H9 (cell line): ENCODE measurements at regions not wholly inside any gene's neighbourhood (a gene's known extent, or its start where the extent isn't known, plus 50 kb on each side); places are given as distances from the start of the nearest gene placed in this dataset.

Experiments used
- DNase-seq: peaks from one replicate; pipeline ENCODE4 v3.0.0-alpha.2; 2017
- H2AFZ ChIP-seq: one replicate; pipeline ENCODE4 v1.6.1; 2013; ENCODE audit warnings: mild to moderate bottlenecking, low read length, control low read depth, moderate library complexity
- H2AK5ac ChIP-seq: 2 replicates; pipeline ENCODE4 v1.6.1; 2013; ENCODE audit warnings: low read length, control low read depth, mixed read lengths; ENCODE audit not compliant: insufficient read length
- H2BK120ac ChIP-seq: one replicate; pipeline ENCODE4 v1.6.1; 2013; ENCODE audit warnings: low read depth, mild to moderate bottlenecking, low read length, control low read depth, inconsistent platforms; ENCODE audit not compliant: poor library complexity, severe bottlenecking
- H2BK12ac ChIP-seq: 2 replicates; pipeline ENCODE4 v1.6.1; 2013; ENCODE audit warnings: low read length, control low read depth, mixed read lengths, low read depth; ENCODE audit not compliant: insufficient read length
- H2BK15ac ChIP-seq: 2 replicates; pipeline ENCODE4 v1.6.1; 2013; ENCODE audit warnings: low read depth, low read length, control low read depth
- H2BK20ac ChIP-seq: one replicate; pipeline ENCODE4 v1.6.1; 2013; ENCODE audit warnings: low read depth, mild to moderate bottlenecking, low read length, control low read depth, inconsistent platforms; ENCODE audit not compliant: poor library complexity, severe bottlenecking
- H2BK5ac ChIP-seq: 2 replicates; pipeline ENCODE4 v1.6.1; 2013; ENCODE audit warnings: low read length, control low read depth, mixed read lengths; ENCODE audit not compliant: insufficient read length
- H3K14ac ChIP-seq: 2 replicates; pipeline ENCODE4 v1.6.1; 2013; ENCODE audit warnings: low read length, control low read depth; ENCODE audit not compliant: insufficient read depth
- H3K18ac ChIP-seq: 2 replicates; pipeline ENCODE4 v1.6.1; 2013; ENCODE audit warnings: low read depth, mild to moderate bottlenecking, mixed read lengths, low read length, control low read depth; ENCODE audit not compliant: insufficient read length
- H3K23ac ChIP-seq: 2 replicates; pipeline ENCODE4 v1.6.1; 2013; ENCODE audit warnings: low read length, control low read depth, mixed read lengths, low read depth; ENCODE audit not compliant: insufficient read length
- H3K23me2 ChIP-seq: 2 replicates; pipeline ENCODE4 v1.6.1; 2013; ENCODE audit warnings: low read depth, mild to moderate bottlenecking, mixed read lengths, low read length, control low read depth; ENCODE audit not compliant: insufficient read length, poor library complexity, severe bottlenecking
- H3K27ac ChIP-seq: 2 replicates; pipeline ENCODE4 v1.5.1; 2013; ENCODE audit warnings: low read length, control low read depth, mixed read lengths, low read depth; ENCODE audit not compliant: insufficient read length
- H3K27me3 ChIP-seq: 2 replicates; pipeline ENCODE4 v1.6.1; 2013; ENCODE audit warnings: low read length, control low read depth, inconsistent platforms; ENCODE audit not compliant: insufficient read depth
- H3K4ac ChIP-seq: 2 replicates; pipeline ENCODE4 v1.6.1; 2013; ENCODE audit warnings: low read depth, mild to moderate bottlenecking, control low read depth, inconsistent platforms, low read length, moderate library complexity
- H3K4me1 ChIP-seq: 2 replicates; pipeline ENCODE4 v1.6.1; 2013; ENCODE audit warnings: low read length, control low read depth, inconsistent platforms; ENCODE audit not compliant: insufficient read depth
- H3K4me2 ChIP-seq: 2 replicates; pipeline ENCODE4 v1.6.1; 2013; ENCODE audit warnings: low read length, control low read depth, mixed read lengths; ENCODE audit not compliant: insufficient read length, insufficient read depth
- H3K56ac ChIP-seq: 2 replicates; pipeline ENCODE4 v1.6.1; 2013; ENCODE audit warnings: low read depth, mild to moderate bottlenecking, mixed read lengths, low read length, control low read depth; ENCODE audit not compliant: insufficient read length
- H3K79me1 ChIP-seq: 2 replicates; pipeline ENCODE4 v1.6.1; 2013; ENCODE audit warnings: low read depth, mild to moderate bottlenecking, moderate library complexity, low read length, control low read depth, inconsistent platforms; ENCODE audit not compliant: insufficient read depth, poor library complexity, severe bottlenecking
- H3K79me2 ChIP-seq: 2 replicates; pipeline ENCODE4 v1.6.1; 2013; ENCODE audit warnings: low read length, control low read depth, inconsistent platforms; ENCODE audit not compliant: insufficient read depth
- H3K9ac ChIP-seq: 2 replicates; pipeline ENCODE4 v1.6.1; 2013; ENCODE audit warnings: low read length, control low read depth, mixed read lengths; ENCODE audit not compliant: insufficient read length; ENCODE audit errors: extremely low read depth
- H3K9me3 ChIP-seq: one replicate; pipeline ENCODE4 v1.6.1; 2013; ENCODE audit warnings: low read depth, low read length, inconsistent platforms; ENCODE audit not compliant: control insufficient read depth
- H3T11ph ChIP-seq: one replicate; pipeline ENCODE4 v1.6.1; 2013; ENCODE audit warnings: mild to moderate bottlenecking, low read length, control low read depth, inconsistent platforms
- H4K20me1 ChIP-seq: one replicate; pipeline ENCODE4 v1.6.1; 2013; ENCODE audit not compliant: control insufficient read depth, insufficient read length, insufficient read depth
- H4K5ac ChIP-seq: 2 replicates; pipeline ENCODE4 v1.6.1; 2013; ENCODE audit warnings: low read depth, mild to moderate bottlenecking, mixed read lengths, low read length, control low read depth; ENCODE audit not compliant: insufficient read length
- H4K8ac ChIP-seq: replicated peaks from 2 replicates; pipeline ENCODE4 v1.6.1; 2013; ENCODE audit warnings: low read length, control low read depth, mixed read lengths, low read depth; ENCODE audit not compliant: insufficient read length
- H4K91ac ChIP-seq: 2 replicates; pipeline ENCODE4 v1.6.1; 2013; ENCODE audit warnings: low read depth, mild to moderate bottlenecking, moderate library complexity, mixed read lengths, low read length, control low read depth; ENCODE audit not compliant: insufficient read length
- H3K27ac Mint-ChIP-seq, 3 experiments: 2 replicates in 2 of 3; 3 replicates in 1 of 3; pipeline ENCODE4 v1.8.0; 2020 to 2021; ENCODE audit warnings: mixed read lengths in 3 of 3, mild to moderate bottlenecking in 1 of 3, moderate library complexity in 1 of 3
- H3K27me3 Mint-ChIP-seq: 2 replicates; pipeline ENCODE4 v1.8.0; 2021; ENCODE audit warnings: low read depth, mild to moderate bottlenecking, moderate library complexity, mixed read lengths
- H3K36me3 Mint-ChIP-seq, 3 experiments: 2 replicates in 2 of 3; 3 replicates in 1 of 3; pipeline ENCODE4 v1.8.0; 2020 to 2021; ENCODE audit warnings: low read depth in 3 of 3, mixed read lengths in 3 of 3; ENCODE audit not compliant: insufficient read depth in 1 of 3
- H3K4me1 Mint-ChIP-seq, 2 experiments: 2 replicates each; pipeline ENCODE4 v1.8.0; 2020; ENCODE audit warnings: mixed read lengths in 2 of 2
- H3K4me3 Mint-ChIP-seq, 2 experiments: 2 replicates in 1 of 2; 3 replicates in 1 of 2; pipeline ENCODE4 v1.8.0; 2020 to 2021; ENCODE audit warnings: mild to moderate bottlenecking in 2 of 2, mixed read lengths in 2 of 2, moderate library complexity in 1 of 2
- H3K9me3 Mint-ChIP-seq, 2 experiments: 2 replicates in 1 of 2; 3 replicates in 1 of 2; pipeline ENCODE4 v1.8.0; 2020; ENCODE audit warnings: mild to moderate bottlenecking in 2 of 2, mixed read lengths in 2 of 2, moderate library complexity in 1 of 2
- WGBS: extraction: QIAGEN DNeasy Blood & Tissue Kit; methylation state at CpG from one replicate; pipeline ENCODE4 v1.1.7; 2013; ENCODE audit warnings: missing lambda C conversion rate, low lambda C conversion rate, mixed read lengths; ENCODE audit not compliant: insufficient read length; ENCODE audit errors: extremely low coverage; 5-methylcytosine and 5-hydroxymethylcytosine counted together
- TF ChIP-seq, protein P1 (sequence below): fragments of 200-600 bp; sonication (generic); conservative IDR thresholded peaks from 3 replicates; pipeline ENCODE4 v1.8.0; 2021; ENCODE audit warnings: antibody characterized with exemption, mild to moderate bottlenecking

DNA sequence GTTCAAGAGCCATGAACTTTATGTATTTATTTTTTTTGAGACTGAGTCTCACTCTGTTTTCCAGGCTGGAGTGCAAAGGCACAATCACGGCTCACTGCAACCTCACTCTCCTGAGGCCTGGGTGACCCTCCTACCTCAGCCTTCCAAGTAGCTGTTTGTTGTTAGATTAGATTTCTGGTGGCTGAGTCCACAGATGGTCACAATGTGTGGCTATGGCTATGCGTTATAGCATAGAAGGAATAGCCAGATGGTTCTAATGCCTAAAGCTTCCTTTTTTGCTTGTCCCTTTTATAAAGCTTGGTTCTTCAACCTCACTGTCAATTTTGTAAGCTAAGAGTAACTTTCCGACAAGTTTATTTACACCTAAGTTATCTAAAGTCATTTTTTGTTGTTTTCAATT, 62.3 kb upstream of the FMN2 start:
- Histone ChIP-seq H2BK20ac (no peak overlapping the region), H3K9ac (no peak overlapping the region), H2AK5ac (no peak overlapping the region), H3K9me3 (no peaks in the 10 kb centered on the region), H2AFZ (no peak overlapping the region), H4K8ac (no peak overlapping the region), H3K4me1 (no peaks in the 10 kb centered on the region), H3K4ac (no peak overlapping the region), H4K20me1 (no peaks in the 10 kb centered on the region), H2BK12ac (no peak overlapping the region), H3K23me2 (no peaks in the 10 kb centered on the region), H3K56ac (no peak overlapping the region), H2BK15ac (no peak overlapping the region), H2BK5ac (no peak overlapping the region), H3T11ph (no peak overlapping the region), H3K4me2 (no peak overlapping the region), H3K79me2 (no peaks in the 10 kb centered on the region), H2BK120ac (no peak overlapping the region), H3K18ac (no peak overlapping the region), H3K14ac (no peak overlapping the region), H3K27me3 (no peaks in the 10 kb centered on the region), H3K23ac (no peak overlapping the region), H4K5ac (no peak overlapping the region), H4K91ac (no peak overlapping the region), H3K79me1 (no peaks in the 10 kb centered on the region), H3K27ac (no peak overlapping the region)
- Mint-ChIP-seq H3K4me1 (peaks cover 8% of the 10 kb centered on the region in 2 experiments; a peak in 2 of 4 replicates), H3K4me3 (no peak overlapping the region), H3K9me3 (no peaks in the 10 kb centered on the region), H3K27ac (peak overlapping the region in 1 of 3 experiments; percentile 56; a peak in 1 of 7 replicates), H3K27me3 (no peaks in the 10 kb centered on the region), H3K36me3 (no peaks in the 10 kb centered on the region)
- whole genome bisulfite sequencing, result no CpG with 5 or more reads among the region's 3 CpGs
- no peak for DNase-seq
- TF ChIP-seq, protein P1, sequence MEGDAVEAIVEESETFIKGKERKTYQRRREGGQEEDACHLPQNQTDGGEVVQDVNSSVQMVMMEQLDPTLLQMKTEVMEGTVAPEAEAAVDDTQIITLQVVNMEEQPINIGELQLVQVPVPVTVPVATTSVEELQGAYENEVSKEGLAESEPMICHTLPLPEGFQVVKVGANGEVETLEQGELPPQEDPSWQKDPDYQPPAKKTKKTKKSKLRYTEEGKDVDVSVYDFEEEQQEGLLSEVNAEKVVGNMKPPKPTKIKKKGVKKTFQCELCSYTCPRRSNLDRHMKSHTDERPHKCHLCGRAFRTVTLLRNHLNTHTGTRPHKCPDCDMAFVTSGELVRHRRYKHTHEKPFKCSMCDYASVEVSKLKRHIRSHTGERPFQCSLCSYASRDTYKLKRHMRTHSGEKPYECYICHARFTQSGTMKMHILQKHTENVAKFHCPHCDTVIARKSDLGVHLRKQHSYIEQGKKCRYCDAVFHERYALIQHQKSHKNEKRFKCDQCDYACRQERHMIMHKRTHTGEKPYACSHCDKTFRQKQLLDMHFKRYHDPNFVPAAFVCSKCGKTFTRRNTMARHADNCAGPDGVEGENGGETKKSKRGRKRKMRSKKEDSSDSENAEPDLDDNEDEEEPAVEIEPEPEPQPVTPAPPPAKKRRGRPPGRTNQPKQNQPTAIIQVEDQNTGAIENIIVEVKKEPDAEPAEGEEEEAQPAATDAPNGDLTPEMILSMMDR, result no peak
